ENCODE measurements at regions not wholly inside any gene's neighbourhood (a gene's known extent, or its start where the extent isn't known, plus 50 kb on each side); places are given as distances from the start of the nearest gene placed in this dataset.
"Not testable (repeated sequence)": the region's sequence is repeated elsewhere in the genome, so short reads cannot be mapped to it uniquely, and the experiment has no call there.

GRCh38 chr14:43001731-43002130 is 1395.1 kb downstream of the LRFN5 start:
- no peak for TF ChIP-seq CTCF (conservative IDR thresholded peaks at IDR 0.05; ENCODE audit: low read depth, low read length)
- H3K4me3 ChIP-seq (ENCODE audit: low read depth, low read length), result no peak overlapping the region
- no peak for DNase-seq (ENCODE audit: low read depth)

GRCh38 chr14:42994051-42994736 is 1387.5 kb downstream of the LRFN5 start:
- peak; percentile 47 for DNase-seq (ENCODE audit: low read depth)
- no peak overlapping the region for H3K4me3 ChIP-seq (ENCODE audit: low read depth, low read length)
- no peak for TF ChIP-seq CTCF (conservative IDR thresholded peaks at IDR 0.05; ENCODE audit: low read depth, low read length)

DNA sequence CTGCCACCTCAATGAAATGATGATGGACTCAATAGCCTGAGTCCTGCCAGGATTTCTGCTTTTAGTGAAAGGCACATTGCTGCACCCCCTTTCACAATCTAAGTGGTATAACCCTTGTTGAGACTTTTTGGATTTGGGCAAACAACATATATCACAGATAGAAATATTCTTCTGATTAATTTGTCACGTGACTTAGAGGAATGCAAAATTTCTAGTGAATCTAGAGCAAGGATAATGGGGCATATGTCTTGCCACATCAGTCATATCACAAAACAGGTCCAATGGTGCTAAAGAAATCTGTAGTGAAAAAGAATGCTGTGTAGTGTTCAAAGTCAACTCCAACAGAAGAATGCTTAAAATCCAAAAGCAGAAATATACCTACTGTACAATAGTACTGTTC is 1386.3 kb downstream of the LRFN5 start:
- TF ChIP-seq CTCF (conservative IDR thresholded peaks at IDR 0.05; ENCODE audit: low read depth, low read length), result no peak
- no peak for DNase-seq (ENCODE audit: low read depth)

GRCh38 chr14:42980419-42980818 is 1373.7 kb downstream of the LRFN5 start:
- H3K4me3 ChIP-seq (ENCODE audit: low read depth, low read length), result no peak overlapping the region
- TF ChIP-seq CTCF (conservative IDR thresholded peaks at IDR 0.05; ENCODE audit: low read depth, low read length), result no peak
- peak; percentile 29 for DNase-seq (ENCODE audit: low read depth)

More for the DNA sequence above, 1386.3 kb downstream of the LRFN5 start:
- H3K4me3 ChIP-seq (ENCODE audit: low read depth, low read length), result no peak overlapping the region

GRCh38 chr14:42973171-42973570 is 1366.5 kb downstream of the LRFN5 start:
- H3K4me3 ChIP-seq (ENCODE audit: low read depth, low read length); DNase-seq (ENCODE audit: low read depth): not testable (repeated sequence)

DNA sequence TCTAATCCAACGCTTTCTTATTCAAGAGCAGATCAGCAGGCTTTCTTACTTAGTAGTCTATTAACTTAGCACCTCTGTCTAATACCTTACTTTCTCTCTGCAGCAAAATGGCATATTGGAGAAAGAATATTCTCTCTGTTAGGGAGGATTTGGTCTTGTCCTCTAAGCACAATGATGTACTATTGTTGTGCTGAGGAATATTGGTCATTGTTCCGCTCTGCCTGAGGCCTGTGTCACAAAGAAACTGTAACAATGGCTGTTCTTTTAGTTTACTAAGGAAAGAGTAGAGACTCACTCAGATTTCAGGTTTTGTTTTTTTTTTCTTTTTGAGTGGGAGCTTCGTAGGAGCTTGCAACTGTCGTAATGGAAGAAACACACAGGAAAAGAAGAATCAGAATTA is 1358.8 kb downstream of the LRFN5 start:
- no peak overlapping the region for H3K4me3 ChIP-seq (ENCODE audit: low read depth, low read length)
- no peak for TF ChIP-seq CTCF (conservative IDR thresholded peaks at IDR 0.05; ENCODE audit: low read depth, low read length)
- DNase-seq (ENCODE audit: low read depth), result no peak

GRCh38 chr14:42961509-42961908 is 1354.8 kb downstream of the LRFN5 start:
- H3K4me3 ChIP-seq (ENCODE audit: low read depth, low read length), result no peak overlapping the region
- TF ChIP-seq CTCF (conservative IDR thresholded peaks at IDR 0.05; ENCODE audit: low read depth, low read length), result no peak
- DNase-seq (ENCODE audit: low read depth), result peak; percentile 3

All from choroid plexus epithelial cell (primary cell).